ENCODE measurements at regions not wholly inside any gene's neighbourhood (a gene's known extent, or its start where the extent isn't known, plus 50 kb on each side); places are given as distances from the start of the nearest gene placed in this dataset.

DNA sequence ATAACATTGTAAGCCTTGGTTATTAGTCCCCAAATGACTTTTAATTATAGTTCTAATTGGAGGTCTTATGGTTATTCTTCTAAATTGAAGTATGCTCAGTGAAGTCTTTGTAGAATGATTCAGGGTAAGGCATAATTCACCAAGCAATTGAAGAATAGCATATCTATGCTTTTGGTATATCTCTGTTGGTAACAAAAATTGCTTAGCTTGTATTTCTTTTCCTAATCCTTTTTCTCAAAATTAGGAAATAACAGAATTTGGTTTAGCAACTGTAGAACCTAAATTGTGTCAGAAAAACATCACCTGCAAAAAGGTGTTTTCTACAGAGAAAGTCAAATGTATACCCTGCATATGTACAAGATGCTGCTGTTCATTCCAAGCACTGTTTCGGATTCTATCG is 189.2 kb upstream of the EPHA4 start:
- TF ChIP-seq ZNF274 (IDR thresholded peaks at IDR 0.05; ENCODE audit: low read depth, low read length) (no peak), YY1 (IDR thresholded peaks at IDR 0.05; ENCODE audit: insufficient read depth, insufficient read length) (no peak), SUZ12 (IDR thresholded peaks at IDR 0.05; ENCODE audit: extremely low read depth, insufficient read depth, insufficient read length) (no peak)
